ENCODE measurements at regions not wholly inside any gene's neighbourhood (a gene's known extent, or its start where the extent isn't known, plus 50 kb on each side); places are given as distances from the start of the nearest gene placed in this dataset.

DNA sequence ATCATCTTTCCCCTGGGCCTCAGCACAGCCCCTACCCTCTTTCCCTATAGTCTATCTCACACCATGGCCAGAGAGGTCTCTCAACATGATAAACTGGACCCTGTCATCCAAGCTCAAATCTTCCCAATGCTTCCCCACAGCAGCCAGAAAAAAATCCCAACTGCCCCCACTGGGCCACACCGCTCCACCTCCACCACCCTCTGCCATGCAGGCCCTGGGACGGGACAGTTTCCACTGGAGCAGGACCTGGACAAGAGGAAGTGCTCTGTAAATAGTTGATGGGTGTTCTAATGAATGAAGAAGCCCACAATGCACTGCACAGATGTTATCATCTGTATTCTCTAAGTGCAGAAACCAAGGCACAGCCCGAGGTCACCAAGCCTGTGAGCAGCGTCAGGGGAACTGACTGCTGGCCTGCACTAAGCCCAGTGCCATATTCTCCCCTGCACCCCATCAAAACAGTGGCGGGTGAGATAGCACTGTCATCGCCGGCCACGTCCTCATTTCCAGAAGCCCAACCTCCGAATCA is 161.1 kb downstream of the NUP210 start:
- no peak for DNase-seq (ENCODE audit: low read depth)
- TF ChIP-seq, protein P1, sequence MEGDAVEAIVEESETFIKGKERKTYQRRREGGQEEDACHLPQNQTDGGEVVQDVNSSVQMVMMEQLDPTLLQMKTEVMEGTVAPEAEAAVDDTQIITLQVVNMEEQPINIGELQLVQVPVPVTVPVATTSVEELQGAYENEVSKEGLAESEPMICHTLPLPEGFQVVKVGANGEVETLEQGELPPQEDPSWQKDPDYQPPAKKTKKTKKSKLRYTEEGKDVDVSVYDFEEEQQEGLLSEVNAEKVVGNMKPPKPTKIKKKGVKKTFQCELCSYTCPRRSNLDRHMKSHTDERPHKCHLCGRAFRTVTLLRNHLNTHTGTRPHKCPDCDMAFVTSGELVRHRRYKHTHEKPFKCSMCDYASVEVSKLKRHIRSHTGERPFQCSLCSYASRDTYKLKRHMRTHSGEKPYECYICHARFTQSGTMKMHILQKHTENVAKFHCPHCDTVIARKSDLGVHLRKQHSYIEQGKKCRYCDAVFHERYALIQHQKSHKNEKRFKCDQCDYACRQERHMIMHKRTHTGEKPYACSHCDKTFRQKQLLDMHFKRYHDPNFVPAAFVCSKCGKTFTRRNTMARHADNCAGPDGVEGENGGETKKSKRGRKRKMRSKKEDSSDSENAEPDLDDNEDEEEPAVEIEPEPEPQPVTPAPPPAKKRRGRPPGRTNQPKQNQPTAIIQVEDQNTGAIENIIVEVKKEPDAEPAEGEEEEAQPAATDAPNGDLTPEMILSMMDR (IDR thresholded peaks at IDR 0.05; ENCODE audit: insufficient read depth, low read length, poor library complexity, severe bottlenecking): no peak

DNA sequence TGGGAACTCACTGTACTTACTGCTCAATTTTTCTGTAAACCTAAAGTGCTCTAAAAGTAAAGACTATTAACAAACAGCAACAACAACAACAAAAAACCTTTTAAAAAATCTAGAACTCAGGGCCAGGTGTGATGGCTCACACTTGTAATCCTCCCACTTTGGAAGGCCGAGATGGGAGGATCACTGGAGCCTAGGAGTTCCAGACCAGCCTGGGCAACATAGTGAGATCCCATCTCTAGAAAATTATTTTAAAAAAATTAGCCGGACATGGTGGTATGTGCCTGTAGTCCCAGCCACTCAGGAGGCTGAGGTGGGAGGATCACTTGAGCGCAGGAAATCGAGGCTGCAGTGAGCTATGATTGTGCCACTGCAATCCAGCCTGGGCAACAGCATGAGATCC is 161.8 kb downstream of the NUP210 start:
- no peak for DNase-seq (ENCODE audit: low read depth)
- Histone ChIP-seq H3K36me3 (ENCODE audit: control insufficient read depth, insufficient read depth, low read length) (no peaks in the 10 kb centered on the region), H3K4me3 (ENCODE audit: low read depth, low read length) (no peak overlapping the region), H3K27me3 (ENCODE audit: control insufficient read depth, insufficient read depth, low read length) (peaks cover 19% of the 10 kb centered on the region)
- TF ChIP-seq, protein P1 (IDR thresholded peaks at IDR 0.05; ENCODE audit: insufficient read depth, low read length, poor library complexity, severe bottlenecking): no peak

More for the DNA sequence above, 161.1 kb downstream of the NUP210 start:
- Histone ChIP-seq H3K36me3 (ENCODE audit: control insufficient read depth, insufficient read depth, low read length) (no peaks in the 10 kb centered on the region), H3K27me3 (ENCODE audit: control insufficient read depth, insufficient read depth, low read length) (peaks cover 15% of the 10 kb centered on the region), H3K4me3 (ENCODE audit: low read depth, low read length) (no peak overlapping the region)

DNA sequence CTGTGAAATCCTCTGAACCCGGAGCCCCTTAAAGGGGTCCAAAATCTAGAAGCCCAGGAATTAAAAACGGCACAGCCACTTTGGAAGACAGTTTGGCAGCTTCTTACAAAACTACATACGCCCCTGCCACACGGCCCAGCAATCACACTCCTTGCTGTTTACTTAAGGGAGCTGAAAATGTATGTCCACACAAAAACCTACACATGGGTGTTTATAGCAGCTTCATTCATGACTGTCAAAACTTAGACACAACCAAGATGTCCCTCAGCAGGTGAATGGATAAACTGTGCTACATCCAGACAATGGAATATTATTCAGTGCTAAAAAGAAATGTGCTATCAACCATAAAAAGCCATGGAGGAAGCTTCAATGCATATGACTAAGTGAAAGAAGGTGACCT is 162.5 kb downstream of the NUP210 start:
- Histone ChIP-seq H3K4me3 (ENCODE audit: low read depth, low read length) (no peak overlapping the region), H3K36me3 (ENCODE audit: control insufficient read depth, insufficient read depth, low read length) (no peaks in the 10 kb centered on the region), H3K27me3 (ENCODE audit: control insufficient read depth, insufficient read depth, low read length) (peaks cover 19% of the 10 kb centered on the region)
- no peak for DNase-seq (ENCODE audit: low read depth)
- TF ChIP-seq, protein P1 (IDR thresholded peaks at IDR 0.05; ENCODE audit: insufficient read depth, low read length, poor library complexity, severe bottlenecking): no peak

DNA sequence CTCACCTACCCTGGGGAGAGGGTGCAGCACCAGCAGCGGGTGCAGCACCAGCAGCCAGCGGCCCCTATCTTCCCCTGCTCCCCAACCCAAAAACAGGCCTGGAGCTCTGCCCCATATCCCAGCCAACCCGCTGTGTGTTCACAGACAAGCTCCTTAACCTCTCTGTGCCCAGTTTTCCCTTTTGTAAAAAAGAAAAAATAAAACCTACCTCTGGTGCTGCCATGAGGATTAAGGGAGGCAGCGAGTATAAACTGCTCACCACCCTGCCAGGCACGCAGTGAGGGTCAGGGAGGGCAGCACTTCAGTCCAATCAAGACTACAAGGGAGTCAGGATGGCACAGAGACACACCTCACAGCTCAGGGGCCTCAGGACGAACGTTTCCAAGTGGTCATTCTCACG is 163.3 kb downstream of the NUP210 start:
- TF ChIP-seq, protein P1 (IDR thresholded peaks at IDR 0.05; ENCODE audit: insufficient read depth, low read length, poor library complexity, severe bottlenecking): no peak
- Histone ChIP-seq H3K4me3 (ENCODE audit: low read depth, low read length) (no peak overlapping the region), H3K36me3 (ENCODE audit: control insufficient read depth, insufficient read depth, low read length) (no peaks in the 10 kb centered on the region), H3K27me3 (ENCODE audit: control insufficient read depth, insufficient read depth, low read length) (peaks cover 19% of the 10 kb centered on the region)
- no peak for DNase-seq (ENCODE audit: low read depth)

DNA sequence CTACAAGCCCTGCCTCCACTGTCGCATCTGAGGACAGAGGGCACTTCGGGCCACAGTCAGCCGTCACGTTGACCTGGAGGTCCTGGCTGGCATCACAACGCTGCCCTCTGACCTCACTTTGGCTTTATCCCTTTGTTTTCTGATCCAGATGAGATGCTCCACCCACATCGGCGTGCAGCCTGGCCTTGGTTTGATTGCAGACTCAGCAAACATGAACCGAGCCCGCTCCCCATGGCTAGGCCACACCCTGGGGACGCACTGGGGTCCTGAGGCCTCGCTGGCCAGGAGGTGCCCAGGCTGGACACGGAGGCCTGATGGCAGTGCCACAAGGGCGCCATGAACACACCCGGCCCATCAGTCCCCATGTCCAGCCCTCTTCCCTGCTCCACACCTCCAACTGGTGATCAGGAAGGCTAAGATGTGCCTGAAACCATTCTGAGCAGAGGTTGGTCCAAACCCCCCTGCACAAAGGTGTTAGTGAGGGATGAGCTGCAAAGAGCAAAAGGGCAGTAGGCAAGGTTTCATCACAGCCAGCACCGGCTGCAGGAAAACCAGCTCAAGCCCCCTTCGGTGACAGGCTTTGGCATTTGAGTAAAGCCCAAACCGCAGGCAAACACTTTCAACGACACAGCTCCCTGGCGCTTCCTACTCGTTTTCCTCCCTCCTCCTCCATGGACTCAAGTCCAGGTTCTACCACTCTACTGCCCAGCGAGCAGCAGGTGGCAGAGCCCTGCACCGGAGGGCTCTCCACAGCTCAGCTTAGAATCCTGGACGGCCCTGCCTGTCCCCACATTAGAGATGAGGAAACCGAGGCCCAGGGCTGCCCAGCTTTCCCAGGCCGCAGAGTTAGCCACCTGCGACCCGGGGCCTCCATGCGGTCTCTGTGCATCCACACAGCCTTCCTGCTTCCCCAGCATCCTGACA is 165.8 kb downstream of the NUP210 start:
- Histone ChIP-seq H3K4me3 (ENCODE audit: low read depth, low read length) (no peak overlapping the region), H3K36me3 (ENCODE audit: control insufficient read depth, insufficient read depth, low read length) (no peaks in the 10 kb centered on the region), H3K27me3 (ENCODE audit: control insufficient read depth, insufficient read depth, low read length) (peaks cover 24% of the 10 kb centered on the region)
- TF ChIP-seq, protein P1 (IDR thresholded peaks at IDR 0.05; ENCODE audit: insufficient read depth, low read length, poor library complexity, severe bottlenecking): no peak
- no peak for DNase-seq (ENCODE audit: low read depth)
